ENCODE measurements at regions not wholly inside any gene's neighbourhood (a gene's known extent, or its start where the extent isn't known, plus 50 kb on each side); places are given as distances from the start of the nearest gene placed in this dataset.

DNA sequence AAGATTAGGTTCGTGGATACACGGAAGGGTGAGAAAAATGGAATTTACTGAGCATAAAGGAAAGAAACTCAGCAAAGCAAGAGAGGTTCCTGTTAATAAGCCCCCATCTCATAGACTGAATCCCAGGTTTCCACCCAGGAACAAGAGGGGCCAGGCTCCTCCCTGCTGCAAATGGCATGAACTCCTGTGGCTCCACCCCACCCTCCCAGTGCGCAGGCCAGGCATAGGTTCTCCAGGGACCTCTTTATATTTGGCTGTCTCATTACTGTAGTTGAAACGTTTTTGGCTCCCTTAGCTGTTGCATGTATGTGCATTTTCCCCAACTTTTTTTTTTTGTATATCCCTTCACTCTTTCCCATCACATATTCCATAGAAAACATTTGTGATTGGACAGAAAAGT is 217.8 kb upstream of the NRP1 start:
- Histone ChIP-seq H3K79me2 (ENCODE audit: control insufficient read depth, low read length) (no peaks in the 10 kb centered on the region), H4K20me1 (ENCODE audit: control insufficient read depth, insufficient read depth, low read depth, low read length) (no peaks in the 10 kb centered on the region), H3K27ac (ENCODE audit: low read depth, low read length) (no peak overlapping the region), H3K4me1 (ENCODE audit: control insufficient read depth, low read length) (no peaks in the 10 kb centered on the region), H3K4me3 (ENCODE audit: low read length) (no peak overlapping the region), H3K4me2 (ENCODE audit: low read length) (no peak overlapping the region), H3F3A (ENCODE audit: control insufficient read depth, insufficient read depth) (no peaks in the 10 kb centered on the region), H3K27me3 (ENCODE audit: control insufficient read depth, low read length) (no peaks in the 10 kb centered on the region), H3K9me3 (ENCODE audit: control insufficient read depth, insufficient read depth, low read length) (no peaks in the 10 kb centered on the region), H3K36me3 (ENCODE audit: control insufficient read depth, low read length) (no peaks in the 10 kb centered on the region), H3K9me2 (replicated peaks; ENCODE audit: control insufficient read depth, low read length) (no peaks in the 10 kb centered on the region)
- no peak for TF ChIP-seq EZH2phosphoT487 (IDR thresholded peaks at IDR 0.05; ENCODE audit: borderline replicate concordance, low read length)
- TF ChIP-seq CTCF (IDR thresholded peaks at IDR 0.05; ENCODE audit: low read depth, low read length, poor library complexity, severe bottlenecking), result no peak

DNA sequence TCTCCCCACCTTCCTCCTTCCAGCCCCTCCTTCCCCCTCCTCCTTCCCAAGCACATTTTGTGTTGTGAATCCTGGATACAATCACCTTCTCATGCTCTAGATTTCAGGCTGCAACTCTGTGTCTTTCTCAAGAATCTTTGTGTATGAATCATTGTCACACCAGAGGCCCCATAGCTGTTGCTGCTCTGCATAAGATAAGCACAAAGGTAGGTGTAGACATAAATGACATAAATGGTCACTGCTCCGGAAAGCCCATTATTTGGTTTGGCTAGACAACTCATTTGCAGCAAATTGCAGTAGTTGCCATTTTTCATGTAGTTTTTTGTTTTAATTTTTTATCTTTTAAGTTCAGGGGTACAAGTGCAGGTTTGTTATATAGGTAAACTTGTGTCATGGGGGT is 216.3 kb upstream of the NRP1 start:
- Histone ChIP-seq H4K20me1 (ENCODE audit: control insufficient read depth, insufficient read depth, low read depth, low read length) (no peaks in the 10 kb centered on the region), H3F3A (ENCODE audit: control insufficient read depth, insufficient read depth) (no peaks in the 10 kb centered on the region), H3K4me1 (ENCODE audit: control insufficient read depth, low read length) (no peaks in the 10 kb centered on the region), H3K36me3 (ENCODE audit: control insufficient read depth, low read length) (no peaks in the 10 kb centered on the region), H3K9me2 (replicated peaks; ENCODE audit: control insufficient read depth, low read length) (no peaks in the 10 kb centered on the region), H3K27ac (ENCODE audit: low read depth, low read length) (no peak overlapping the region), H3K79me2 (ENCODE audit: control insufficient read depth, low read length) (no peaks in the 10 kb centered on the region), H3K9me3 (ENCODE audit: control insufficient read depth, insufficient read depth, low read length) (no peaks in the 10 kb centered on the region), H3K4me3 (ENCODE audit: low read length) (no peak overlapping the region), H3K4me2 (ENCODE audit: low read length) (no peak overlapping the region), H3K27me3 (ENCODE audit: control insufficient read depth, low read length) (no peaks in the 10 kb centered on the region)
- TF ChIP-seq CTCF (IDR thresholded peaks at IDR 0.05; ENCODE audit: low read depth, low read length, poor library complexity, severe bottlenecking) (no peak), EZH2phosphoT487 (IDR thresholded peaks at IDR 0.05; ENCODE audit: borderline replicate concordance, low read length) (no peak)

DNA sequence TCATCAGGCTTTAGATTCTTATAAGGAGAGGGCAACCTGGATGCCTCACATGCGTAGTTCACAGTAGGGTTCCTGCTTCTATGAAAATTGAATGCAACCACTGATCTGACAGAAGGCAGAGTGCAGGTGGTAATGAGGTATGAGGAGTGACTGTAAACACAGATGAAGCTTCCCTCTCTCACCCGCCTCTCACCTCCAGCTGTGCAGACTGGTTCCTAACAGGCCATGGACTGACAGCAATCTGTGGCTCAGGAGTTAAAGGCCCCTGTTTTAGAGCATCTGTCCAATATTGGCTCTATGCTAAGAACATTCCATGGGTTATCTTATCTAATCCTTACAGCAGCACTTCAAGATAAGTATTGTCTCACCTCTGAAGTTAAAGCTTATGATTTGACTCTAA is 213.5 kb upstream of the NRP1 start:
- no peak overlapping the region for H3K27ac ChIP-seq (ENCODE audit: low read depth, low read length)
- no peak overlapping the region for H3K4me2 ChIP-seq (ENCODE audit: low read length)
- TF ChIP-seq CTCF (IDR thresholded peaks at IDR 0.05; ENCODE audit: low read depth, low read length, poor library complexity, severe bottlenecking) (no peak), EZH2phosphoT487 (IDR thresholded peaks at IDR 0.05; ENCODE audit: borderline replicate concordance, low read length) (no peak)
- H3K36me3 ChIP-seq (ENCODE audit: control insufficient read depth, low read length), result no peaks in the 10 kb centered on the region
- no peaks in the 10 kb centered on the region for H3K9me2 ChIP-seq (replicated peaks; ENCODE audit: control insufficient read depth, low read length)
- H3K9me3 ChIP-seq (ENCODE audit: control insufficient read depth, insufficient read depth, low read length), result no peaks in the 10 kb centered on the region
- no peak overlapping the region for H3K4me3 ChIP-seq (ENCODE audit: low read length)
- no peaks in the 10 kb centered on the region for H3K4me1 ChIP-seq (ENCODE audit: control insufficient read depth, low read length)
- no peaks in the 10 kb centered on the region for H3F3A ChIP-seq (ENCODE audit: control insufficient read depth, insufficient read depth)
- no peaks in the 10 kb centered on the region for H3K27me3 ChIP-seq (ENCODE audit: control insufficient read depth, low read length)
- H4K20me1 ChIP-seq (ENCODE audit: control insufficient read depth, insufficient read depth, low read depth, low read length), result no peaks in the 10 kb centered on the region
- no peaks in the 10 kb centered on the region for H3K79me2 ChIP-seq (ENCODE audit: control insufficient read depth, low read length)

DNA sequence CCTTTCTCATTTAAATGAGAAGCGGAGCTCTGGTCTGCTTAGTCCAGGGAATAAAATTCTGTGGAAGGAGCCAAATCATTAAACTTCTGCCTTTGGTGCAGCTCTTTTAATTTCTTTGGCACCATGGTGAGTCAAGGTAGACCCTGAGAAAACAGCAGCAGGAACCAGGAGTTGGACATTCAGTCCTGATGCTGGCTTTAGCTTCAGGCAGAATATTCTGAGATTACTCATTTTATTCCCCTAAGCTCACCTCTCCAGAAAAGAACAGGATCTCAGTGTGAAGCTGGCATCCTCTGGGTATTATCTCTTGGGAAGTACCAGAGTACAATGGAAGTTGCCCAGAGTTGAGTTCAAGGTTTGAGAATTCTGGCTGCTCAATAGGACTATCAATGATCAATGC is 211.6 kb upstream of the NRP1 start:
- Histone ChIP-seq H3K36me3 (ENCODE audit: control insufficient read depth, low read length) (no peaks in the 10 kb centered on the region), H3K4me1 (ENCODE audit: control insufficient read depth, low read length) (no peaks in the 10 kb centered on the region), H3K79me2 (ENCODE audit: control insufficient read depth, low read length) (no peaks in the 10 kb centered on the region), H3K27me3 (ENCODE audit: control insufficient read depth, low read length) (no peaks in the 10 kb centered on the region), H3K9me2 (replicated peaks; ENCODE audit: control insufficient read depth, low read length) (no peaks in the 10 kb centered on the region), H3F3A (ENCODE audit: control insufficient read depth, insufficient read depth) (no peaks in the 10 kb centered on the region), H4K20me1 (ENCODE audit: control insufficient read depth, insufficient read depth, low read depth, low read length) (no peaks in the 10 kb centered on the region), H3K4me3 (ENCODE audit: low read length) (no peak overlapping the region), H3K9me3 (ENCODE audit: control insufficient read depth, insufficient read depth, low read length) (no peaks in the 10 kb centered on the region), H3K27ac (ENCODE audit: low read depth, low read length) (no peak overlapping the region), H3K4me2 (ENCODE audit: low read length) (no peak overlapping the region)
- TF ChIP-seq CTCF (IDR thresholded peaks at IDR 0.05; ENCODE audit: low read depth, low read length, poor library complexity, severe bottlenecking) (no peak), EZH2phosphoT487 (IDR thresholded peaks at IDR 0.05; ENCODE audit: borderline replicate concordance, low read length) (no peak)
